SK-N-SH treated with all-trans-retinoic acid at 6 μM for 48 hours (cell line): ENCODE measurements at regions not wholly inside any gene's neighbourhood (a gene's known extent, or its start where the extent isn't known, plus 50 kb on each side); places are given as distances from the start of the nearest gene placed in this dataset.

ENCODE experiments used
- ATAC-seq: fragments of 200-7000 bp; cut with Tn5 transposase; 3 replicates; pipeline ENCODE4 v1.9.1; 2020; ENCODE audit warnings: mild to moderate bottlenecking, moderate library complexity
- BACH2 ChIP-seq: fragments of 250-450 bp; sonication (Bioruptor Pico); IDR thresholded peaks from 2 replicates; pipeline ENCODE4 v1.9.0; 2021; ENCODE audit warnings: mild to moderate bottlenecking, borderline replicate concordance
- CREB5 ChIP-seq: fragments of 250-450 bp; sonication (Bioruptor Pico); IDR thresholded peaks from 2 replicates; pipeline ENCODE4 v1.5.1; 2020; ENCODE audit warnings: low read depth, mild to moderate bottlenecking, moderate library complexity
- ESRRG ChIP-seq: fragments of 250-450 bp; sonication (Bioruptor Pico); IDR thresholded peaks from 2 replicates; pipeline ENCODE4 v1.6.1; 2021; ENCODE audit warnings: mild to moderate bottlenecking
- ISL1 ChIP-seq: fragments of 250-450 bp; sonication (Bioruptor Pico); IDR thresholded peaks from 2 replicates; pipeline ENCODE4 v2.1.2; 2022; ENCODE audit warnings: mild to moderate bottlenecking, moderate library complexity
- OSR1 ChIP-seq: fragments of 250-450 bp; sonication (Bioruptor Pico); IDR thresholded peaks from 2 replicates; pipeline ENCODE4 v1.8.0; 2022; ENCODE audit warnings: moderate library complexity, mild to moderate bottlenecking, inconsistent platforms
- PATZ1 ChIP-seq: fragments of 250-450 bp; sonication (Bioruptor Pico); IDR thresholded peaks from 2 replicates; pipeline ENCODE4 v1.8.0; 2020; ENCODE audit warnings: mild to moderate bottlenecking, moderate library complexity, borderline replicate concordance
- PPARA ChIP-seq: fragments of 250-450 bp; sonication (Bioruptor Pico); IDR thresholded peaks from 2 replicates; pipeline ENCODE4 v1.5.0; 2020; ENCODE audit warnings: mild to moderate bottlenecking, borderline replicate concordance
- RARB ChIP-seq: fragments of 250-450 bp; sonication (Bioruptor Pico); IDR thresholded peaks from 2 replicates; pipeline ENCODE4 v1.8.0; 2021; ENCODE audit warnings: mild to moderate bottlenecking, moderate library complexity
- SNAI2 ChIP-seq: fragments of 250-450 bp; sonication (Bioruptor Pico); IDR thresholded peaks from 2 replicates; pipeline ENCODE4 v1.5.0; 2020; ENCODE audit warnings: mild to moderate bottlenecking, moderate library complexity
- TOX ChIP-seq: fragments of 250-450 bp; sonication (Bioruptor Pico); IDR thresholded peaks from 2 replicates; pipeline ENCODE4 v1.8.0; 2021; ENCODE audit warnings: mild to moderate bottlenecking, moderate library complexity, borderline replicate concordance
- TSHZ2 ChIP-seq: fragments of 250-450 bp; sonication (Bioruptor Pico); IDR thresholded peaks from 2 replicates; pipeline ENCODE4 v1.5.0; 2020; ENCODE audit warnings: mild to moderate bottlenecking, moderate library complexity
- ZC3H10 ChIP-seq: fragments of 250-450 bp; sonication (Bioruptor Pico); IDR thresholded peaks from 2 replicates; pipeline ENCODE4 v1.5.1; 2021; ENCODE audit warnings: mild to moderate bottlenecking, moderate library complexity
- ZFP3 ChIP-seq: fragments of 250-450 bp; sonication (Bioruptor Pico); IDR thresholded peaks from 2 replicates; pipeline ENCODE4 v1.5.0; 2020; ENCODE audit warnings: mild to moderate bottlenecking, moderate library complexity
- ZFP30 ChIP-seq: fragments of 450-650 bp; formaldehyde crosslinking; IDR thresholded peaks from 2 replicates; pipeline ENCODE4 v1.5.0; 2022; ENCODE audit warnings: mild to moderate bottlenecking, moderate library complexity
- ZNF565 ChIP-seq: fragments of 450-650 bp; formaldehyde crosslinking; conservative IDR thresholded peaks from 2 replicates; pipeline ENCODE4 v1.5.0; 2020; ENCODE audit warnings: low read depth, mild to moderate bottlenecking, moderate library complexity
- ZNF70 ChIP-seq: fragments of 450-650 bp; formaldehyde crosslinking; IDR thresholded peaks from 2 replicates; pipeline ENCODE4 v1.5.0; 2020; ENCODE audit warnings: mild to moderate bottlenecking, moderate library complexity

- TF ChIP-seq TSHZ2 (CRISPR knock-in tag) (no peak), SNAI2 (CRISPR knock-in tag) (no peak), RARB (CRISPR knock-in tag) (no peak), ZNF565 (CRISPR knock-in tag) (no peak), TOX (CRISPR knock-in tag) (no peak), PATZ1 (no peak), ZC3H10 (CRISPR knock-in tag) (no peak), ZFP30 (CRISPR knock-in tag) (no peak), BACH2 (no peak), OSR1 (CRISPR knock-in tag) (no peak)
These were observed 323.4 kb upstream of the UBE2E3 start (continued) for GRCh38 chr2:180657054-180657453.

- ATAC-seq: peak; percentile 72
- TF ChIP-seq PPARA (CRISPR knock-in tag) (no peak), TOX (CRISPR knock-in tag) (no peak)
- TF ChIP-seq, all 23 proteins: peak for 0
These were observed 324.0 kb upstream of the UBE2E3 start for GRCh38 chr2:180656455-180656847.

- no peak for TF ChIP-seq CREB5 (CRISPR knock-in tag)
- no peak for TF ChIP-seq ZFP3 (CRISPR knock-in tag)
- no peak for TF ChIP-seq ZNF70 (CRISPR knock-in tag)
- TF ChIP-seq OSR1 (CRISPR knock-in tag): no peak
- TF ChIP-seq ZC3H10 (CRISPR knock-in tag): no peak
- ATAC-seq: peak; percentile 45; the same call in 1 of the 3 replicates
These were observed 324.5 kb upstream of the UBE2E3 start for GRCh38 chr2:180655842-180656454.

- no peak for ATAC-seq
- TF ChIP-seq ISL1 (no peak), ZC3H10 (CRISPR knock-in tag) (no peak), TSHZ2 (CRISPR knock-in tag) (no peak), ESRRG (CRISPR knock-in tag) (no peak), ZFP30 (CRISPR knock-in tag) (no peak)
These were observed 325.0 kb upstream of the UBE2E3 start for GRCh38 chr2:180655393-180655792.

GRCh38 chr2:180653481-180653880 lies 326.9 kb upstream of the UBE2E3 start:
- TF ChIP-seq TOX (CRISPR knock-in tag): no peak
- no peak for ATAC-seq
